T-helper 2 cell treated with Interferon-gamma antibody and Interleukin-4, amounts not matched to agents 5 μg/mL and 100 μg/mL, for 36 hours (primary cell): ENCODE measurements at regions not wholly inside any gene's neighbourhood (a gene's known extent, or its start where the extent isn't known, plus 50 kb on each side); places are given as distances from the start of the nearest gene placed in this dataset.

Experiments used
- DNase-seq: peaks from one replicate; pipeline ENCODE4 v3.0.0; 2021; ENCODE audit warnings: low spot score
- H3K27ac Mint-ChIP-seq: one replicate; pipeline ENCODE4 v1.8.0; 2021; ENCODE audit warnings: mild to moderate bottlenecking, mixed read lengths
- H3K27me3 Mint-ChIP-seq: one replicate; pipeline ENCODE4 v1.8.0; 2021; ENCODE audit warnings: low read depth, mixed read lengths
- H3K36me3 Mint-ChIP-seq: one replicate; pipeline ENCODE4 v1.8.0; 2021; ENCODE audit warnings: low read depth, mixed read lengths
- H3K4me1 Mint-ChIP-seq: one replicate; pipeline ENCODE4 v1.8.0; 2021; ENCODE audit warnings: low read depth, mixed read lengths
- H3K4me3 Mint-ChIP-seq: one replicate; pipeline ENCODE4 v1.8.0; 2022; ENCODE audit warnings: mild to moderate bottlenecking, moderate library complexity, mixed read lengths
- H3K9me3 Mint-ChIP-seq: one replicate; pipeline ENCODE4 v1.8.0; 2021; ENCODE audit warnings: mixed read lengths

DNA sequence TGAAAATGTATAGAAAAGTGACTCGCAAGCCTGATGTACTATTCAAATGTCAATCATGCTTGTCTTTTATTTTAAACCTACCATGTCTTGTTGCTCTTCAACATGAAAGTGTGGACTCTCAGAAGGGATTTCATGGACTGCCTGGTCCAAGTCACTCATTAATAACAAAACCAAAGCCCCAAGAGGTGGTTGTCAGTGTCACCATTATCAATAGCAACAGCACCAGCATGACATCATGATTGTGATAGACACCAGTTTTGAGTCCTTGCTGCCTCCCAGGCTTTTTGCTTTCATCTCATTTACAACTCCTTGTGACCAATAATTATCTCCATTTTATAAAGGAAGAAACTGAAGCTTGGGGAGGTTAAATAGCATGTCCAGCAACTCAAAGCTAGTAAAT lies 112.0 kb upstream of the TMPO start:
- Mint-ChIP-seq H3K36me3 (peaks cover 3% of the 10 kb centered on the region), H3K27me3 (peaks cover 3% of the 10 kb centered on the region), H3K4me1 (peaks cover 34% of the 10 kb centered on the region), H3K4me3 (no peak overlapping the region), H3K27ac (no peak overlapping the region), H3K9me3 (no peaks in the 10 kb centered on the region)
- no peak for DNase-seq

DNA sequence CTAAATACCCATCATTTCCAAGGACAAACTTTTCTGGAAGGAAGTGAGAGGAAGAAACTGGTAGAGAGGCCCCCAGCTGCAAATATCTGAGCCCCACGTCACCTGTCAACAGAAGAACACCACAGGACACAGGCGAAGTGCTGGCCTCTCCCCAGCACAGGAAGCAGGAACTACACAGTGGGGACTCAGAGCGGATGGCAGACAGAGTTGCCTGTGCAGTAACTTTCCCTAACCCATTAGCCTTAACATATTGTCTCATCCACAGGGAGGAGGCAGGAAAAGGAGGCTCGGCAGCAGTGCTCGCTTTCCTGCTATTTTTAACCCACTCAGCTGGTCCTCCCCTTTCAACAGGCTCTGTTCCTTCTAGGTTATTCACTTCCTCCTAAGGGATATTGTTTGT lies 111.5 kb upstream of the TMPO start:
- Mint-ChIP-seq H3K9me3 (no peaks in the 10 kb centered on the region), H3K27ac (no peak overlapping the region), H3K4me3 (no peak overlapping the region)

DNA sequence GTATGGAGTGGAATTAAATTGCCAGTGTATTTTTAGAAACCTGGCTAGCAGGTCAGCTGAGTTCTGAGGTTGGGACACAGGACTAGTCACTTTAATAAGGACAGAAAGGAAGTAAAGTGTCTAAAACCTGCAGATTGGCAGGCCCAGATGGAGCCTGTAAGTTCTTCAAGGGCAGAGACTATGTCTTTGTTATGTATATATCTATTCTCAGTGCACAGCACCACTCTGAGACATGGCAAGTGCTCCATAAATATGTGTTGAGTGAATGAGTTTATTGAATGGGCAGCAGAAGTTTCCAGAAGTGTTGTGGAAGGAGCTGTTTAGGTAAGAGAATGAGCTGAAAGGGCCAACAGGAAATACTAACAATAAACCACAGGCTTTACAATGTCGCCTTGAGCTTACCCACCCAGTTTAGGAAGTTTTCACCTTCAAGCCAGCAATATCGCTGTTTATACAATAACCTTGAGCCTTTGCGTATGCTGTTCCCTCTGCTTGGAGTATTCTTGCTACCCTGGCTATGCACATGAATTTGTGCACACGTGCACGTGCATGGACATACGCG lies 109.5 kb upstream of the TMPO start:
- no peak for DNase-seq
- Mint-ChIP-seq H3K27ac (no peak overlapping the region), H3K9me3 (no peaks in the 10 kb centered on the region)

More for the DNA sequence above, 111.5 kb upstream of the TMPO start:
- Mint-ChIP-seq H3K36me3 (peaks cover 3% of the 10 kb centered on the region), H3K4me1 (peaks cover 30% of the 10 kb centered on the region), H3K27me3 (peaks cover 6% of the 10 kb centered on the region)
- no peak for DNase-seq

DNA sequence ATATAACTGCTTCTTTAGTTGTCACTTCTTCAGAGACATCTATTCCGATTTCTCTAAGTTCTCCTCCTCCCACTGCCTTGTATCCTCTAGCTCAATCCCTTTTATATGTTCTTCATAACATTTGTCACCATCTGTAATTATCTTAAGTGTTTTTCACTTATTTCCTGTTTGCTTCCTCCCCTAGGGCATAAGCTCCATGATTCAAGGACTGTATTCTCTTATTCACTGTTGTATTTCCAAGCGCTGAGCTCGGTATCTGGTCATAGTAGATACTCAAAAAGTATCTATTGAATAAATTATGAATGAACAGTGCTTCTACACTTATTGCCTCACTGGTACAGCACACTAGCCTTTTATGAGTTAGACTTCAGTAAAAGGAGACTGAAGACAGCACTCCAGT lies 109.0 kb upstream of the TMPO start:
- H3K27ac Mint-ChIP-seq = no peak overlapping the region
- DNase-seq = no peak
- peaks cover 18% of the 10 kb centered on the region for H3K27me3 Mint-ChIP-seq
- peaks cover 16% of the 10 kb centered on the region for H3K4me1 Mint-ChIP-seq
- H3K9me3 Mint-ChIP-seq = no peaks in the 10 kb centered on the region
- H3K4me3 Mint-ChIP-seq = no peak overlapping the region
- peaks cover 2% of the 10 kb centered on the region for H3K36me3 Mint-ChIP-seq

More for the DNA sequence above, 109.5 kb upstream of the TMPO start:
- Mint-ChIP-seq H3K36me3 (peaks cover 2% of the 10 kb centered on the region), H3K4me1 (peaks cover 16% of the 10 kb centered on the region), H3K4me3 (no peak overlapping the region), H3K27me3 (peaks cover 16% of the 10 kb centered on the region)

DNA sequence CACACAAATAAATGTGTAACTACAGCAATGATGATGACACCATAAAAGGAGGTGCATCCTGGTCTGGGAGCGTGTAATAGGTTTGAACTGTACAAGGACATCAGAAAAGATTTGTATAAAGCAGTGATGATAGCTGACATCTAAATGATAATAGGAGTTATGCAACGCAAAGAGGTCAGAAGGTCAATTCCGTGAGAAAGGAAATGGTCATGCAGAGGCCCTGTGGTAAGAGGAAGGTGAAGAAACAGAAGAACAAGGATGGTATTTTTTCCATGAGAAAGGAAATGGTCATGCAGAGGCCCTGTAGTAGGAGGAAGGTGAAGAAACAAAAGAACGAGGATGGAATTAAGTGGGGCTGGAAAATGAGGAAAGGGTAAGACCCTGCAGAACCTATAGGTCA lies 106.7 kb upstream of the TMPO start:
- no peak overlapping the region for H3K27ac Mint-ChIP-seq
- H3K9me3 Mint-ChIP-seq = no peaks in the 10 kb centered on the region
- peaks cover 22% of the 10 kb centered on the region for H3K27me3 Mint-ChIP-seq
- no peak for DNase-seq
- peaks cover 13% of the 10 kb centered on the region for H3K4me1 Mint-ChIP-seq
- H3K4me3 Mint-ChIP-seq = no peak overlapping the region
- no peaks in the 10 kb centered on the region for H3K36me3 Mint-ChIP-seq

DNA sequence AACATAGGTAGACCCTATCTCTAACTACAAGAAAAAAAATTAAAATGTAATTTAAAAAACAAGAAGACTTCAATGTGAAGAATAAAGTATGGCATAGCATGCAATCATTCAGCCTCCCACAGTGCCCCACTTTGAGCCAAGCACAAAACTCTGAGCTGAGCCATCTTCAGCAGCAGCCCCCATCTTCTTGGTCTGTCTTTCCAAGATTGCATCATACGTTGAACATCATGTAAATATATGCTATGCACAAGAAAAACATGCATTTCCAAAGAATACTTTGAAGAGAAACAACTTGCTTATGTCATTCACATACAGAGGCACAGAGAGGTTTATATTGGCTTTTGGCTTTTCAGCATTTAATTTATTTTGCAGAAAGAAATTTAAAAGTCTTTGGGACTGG lies 105.8 kb upstream of the TMPO start:
- peaks cover 10% of the 10 kb centered on the region for H3K4me1 Mint-ChIP-seq
- H3K36me3 Mint-ChIP-seq = no peaks in the 10 kb centered on the region
- peaks cover 22% of the 10 kb centered on the region for H3K27me3 Mint-ChIP-seq
- no peak overlapping the region for H3K4me3 Mint-ChIP-seq
- H3K9me3 Mint-ChIP-seq = no peaks in the 10 kb centered on the region
- no peak for DNase-seq
- H3K27ac Mint-ChIP-seq = no peak overlapping the region

DNA sequence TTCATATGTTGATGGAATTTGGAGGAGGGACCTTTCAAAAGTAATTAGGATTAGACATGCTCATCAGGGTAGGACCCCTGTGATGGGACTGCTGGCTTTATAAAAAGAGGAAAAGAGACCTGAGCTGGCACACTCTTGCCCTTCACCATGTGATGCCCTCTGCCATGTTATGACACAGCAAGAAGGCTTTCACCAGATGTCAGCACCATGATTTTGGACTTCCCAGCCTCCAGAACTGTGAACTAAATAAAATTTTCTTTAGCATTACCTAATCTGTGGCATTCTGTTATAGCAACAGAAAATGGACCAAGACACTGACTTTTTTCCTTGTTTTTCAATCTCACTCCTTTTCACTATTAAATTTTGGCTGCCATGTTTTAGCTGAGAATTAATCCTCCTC lies 105.0 kb upstream of the TMPO start:
- Mint-ChIP-seq H3K36me3 (no peaks in the 10 kb centered on the region), H3K4me1 (peaks cover 10% of the 10 kb centered on the region), H3K4me3 (no peak overlapping the region)

DNA sequence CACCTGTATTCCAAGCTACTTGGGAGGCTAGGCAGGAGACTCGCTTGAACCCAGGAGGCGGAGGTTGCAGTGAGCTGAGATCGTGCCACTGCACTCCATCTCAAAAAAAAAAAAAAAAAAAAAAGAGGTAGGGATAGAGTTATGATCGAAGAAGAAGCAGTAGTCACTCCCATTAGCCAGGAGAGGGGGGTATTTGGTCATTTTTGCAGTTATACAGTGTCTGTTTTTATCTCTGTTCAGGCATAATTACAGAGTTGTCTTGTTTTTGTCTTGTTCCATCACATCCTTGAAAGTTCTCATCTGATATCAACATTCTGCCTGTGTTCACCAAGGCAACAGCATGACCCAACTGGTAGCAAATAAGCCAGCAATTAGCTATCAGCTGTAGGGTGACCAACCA lies 98.5 kb upstream of the TMPO start:
- Mint-ChIP-seq H3K4me3 (no peak overlapping the region), H3K9me3 (no peaks in the 10 kb centered on the region), H3K36me3 (no peaks in the 10 kb centered on the region), H3K4me1 (peaks cover 3% of the 10 kb centered on the region), H3K27ac (no peak overlapping the region), H3K27me3 (peaks cover 7% of the 10 kb centered on the region)
- no peak for DNase-seq

More for the DNA sequence above, 105.0 kb upstream of the TMPO start:
- Mint-ChIP-seq H3K9me3 (no peaks in the 10 kb centered on the region), H3K27me3 (peaks cover 22% of the 10 kb centered on the region), H3K27ac (no peak overlapping the region)
- DNase-seq = no peak

DNA sequence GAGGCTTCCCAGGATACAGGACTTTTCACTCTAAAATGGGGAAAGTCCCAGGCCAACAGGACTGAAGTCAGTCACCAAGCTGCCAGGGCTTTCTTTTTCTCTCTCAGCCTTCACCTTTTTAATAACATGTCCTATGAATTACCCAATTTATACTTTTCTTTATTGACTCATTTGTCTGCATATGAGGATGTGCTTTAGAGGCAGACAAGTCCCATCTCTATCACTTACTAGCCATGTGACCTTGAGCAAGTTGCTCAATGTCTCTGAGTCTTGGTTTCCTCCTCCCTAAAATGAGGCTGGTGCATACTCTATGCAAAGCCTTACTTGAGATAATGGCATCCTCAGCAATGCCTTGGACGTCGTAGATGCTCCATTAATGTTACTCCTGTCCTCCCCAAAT lies 98.1 kb upstream of the TMPO start:
- Mint-ChIP-seq H3K27me3 (peaks cover 5% of the 10 kb centered on the region), H3K4me3 (no peak overlapping the region), H3K27ac (no peak overlapping the region), H3K9me3 (no peaks in the 10 kb centered on the region), H3K4me1 (peaks cover 3% of the 10 kb centered on the region), H3K36me3 (no peaks in the 10 kb centered on the region)
- no peak for DNase-seq

DNA sequence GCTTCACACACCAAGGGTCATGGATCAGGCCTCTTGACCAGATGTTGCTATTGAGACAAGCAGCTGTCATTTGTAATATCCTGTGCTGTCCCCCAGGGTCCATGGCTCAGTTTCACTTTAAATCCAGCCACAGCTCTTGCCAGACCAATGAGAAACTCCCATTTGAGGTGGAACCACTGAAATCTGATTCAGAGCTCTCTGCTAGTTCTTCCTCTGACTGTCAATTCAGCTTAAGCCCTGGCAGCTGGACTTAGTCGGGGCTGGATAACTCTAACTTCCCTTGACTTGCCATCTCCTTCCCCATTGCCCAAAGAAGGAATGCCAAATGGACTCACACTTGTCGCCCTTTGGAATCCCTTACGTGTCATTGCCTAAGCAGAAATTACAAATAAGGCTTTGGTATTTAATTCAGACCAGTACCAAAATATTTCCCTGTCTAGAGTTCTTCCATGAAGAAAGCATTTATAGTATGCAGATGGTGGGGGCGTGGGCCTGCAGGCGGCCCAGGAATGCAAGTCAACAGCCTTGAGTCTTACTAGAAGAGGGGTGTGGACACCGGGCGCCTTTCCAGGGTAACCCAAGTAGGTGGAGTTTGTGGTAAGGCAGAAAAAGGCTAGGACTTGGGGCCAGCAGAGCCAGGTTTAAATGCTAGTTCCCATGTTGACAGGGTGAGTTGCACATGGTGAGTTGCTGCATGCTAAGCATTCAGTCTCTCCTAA lies 96.9 kb upstream of the TMPO start:
- H3K36me3 Mint-ChIP-seq = no peaks in the 10 kb centered on the region
- no peaks in the 10 kb centered on the region for H3K9me3 Mint-ChIP-seq
- H3K27me3 Mint-ChIP-seq = peaks cover 4% of the 10 kb centered on the region
- H3K4me3 Mint-ChIP-seq = no peak overlapping the region
- peaks cover 3% of the 10 kb centered on the region for H3K4me1 Mint-ChIP-seq
- H3K27ac Mint-ChIP-seq = no peak overlapping the region
- DNase-seq = no peak

DNA sequence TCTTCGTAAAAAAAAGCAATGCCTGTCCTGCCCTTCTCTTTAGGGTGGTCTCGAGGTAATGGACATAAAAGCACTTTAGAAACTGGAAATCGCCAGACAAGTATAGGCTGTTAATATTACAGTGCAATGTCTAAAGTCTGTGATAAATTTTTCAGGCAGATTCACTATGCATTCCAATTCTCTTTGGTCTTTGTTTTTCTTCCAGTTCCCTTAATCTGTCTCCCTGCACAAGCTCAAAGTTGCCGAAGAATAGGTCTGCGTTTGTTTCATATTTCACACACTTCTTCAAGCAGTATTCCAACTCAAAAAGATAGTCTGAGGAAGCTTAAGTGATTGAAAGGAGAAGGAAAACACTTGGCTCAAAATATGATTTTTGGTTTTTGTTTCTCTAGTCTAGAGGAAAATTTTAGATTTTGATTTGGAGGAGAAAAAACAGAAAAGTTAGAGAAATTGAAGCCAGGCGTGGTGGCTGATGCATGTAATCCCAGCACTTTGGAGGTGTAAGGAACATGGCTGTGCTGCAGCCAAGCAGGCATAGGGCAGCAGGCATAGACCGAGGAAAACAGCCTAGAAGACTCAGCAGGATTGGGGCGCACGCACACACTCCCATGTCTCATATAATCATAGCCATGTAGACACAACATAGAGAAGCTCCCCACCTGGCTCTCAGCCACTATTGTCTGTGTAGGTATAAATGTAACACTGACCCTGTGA lies 96.2 kb upstream of the TMPO start:
- H3K27ac Mint-ChIP-seq = no peak overlapping the region
- H3K27me3 Mint-ChIP-seq = peaks cover 4% of the 10 kb centered on the region
- peaks cover 3% of the 10 kb centered on the region for H3K4me1 Mint-ChIP-seq
- no peak overlapping the region for H3K4me3 Mint-ChIP-seq
- DNase-seq = no peak
- H3K36me3 Mint-ChIP-seq = no peaks in the 10 kb centered on the region
- no peaks in the 10 kb centered on the region for H3K9me3 Mint-ChIP-seq

DNA sequence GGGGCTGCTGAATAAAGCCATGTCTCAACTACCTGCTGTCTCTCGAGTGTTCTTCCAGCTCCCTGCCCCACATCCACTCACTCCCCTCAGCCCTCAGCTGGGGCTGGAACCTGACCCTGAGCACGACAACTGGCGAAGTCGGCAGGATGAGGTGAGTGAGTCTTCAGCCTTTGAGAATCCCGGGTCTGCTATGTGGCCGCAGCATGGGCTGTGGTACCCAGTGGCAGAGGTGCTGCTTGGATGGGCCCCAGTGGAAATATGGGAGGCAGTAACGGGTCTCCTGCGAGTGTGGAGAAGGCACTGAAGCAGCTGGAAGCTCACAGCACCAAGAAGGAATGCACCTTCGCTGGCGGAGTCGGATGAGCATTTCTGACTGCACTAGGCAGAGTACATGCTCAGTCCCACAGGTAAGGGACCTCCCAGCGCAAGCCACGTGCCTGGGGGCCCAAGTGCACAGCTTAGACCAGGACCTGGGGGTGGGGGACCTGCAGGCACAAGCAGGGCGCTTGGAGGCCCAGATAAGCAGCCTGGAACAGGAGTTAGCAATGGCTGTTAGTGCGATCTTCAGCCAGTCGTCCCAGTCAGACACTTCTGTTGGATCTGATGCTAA lies 95.5 kb upstream of the TMPO start:
- Mint-ChIP-seq H3K9me3 (no peaks in the 10 kb centered on the region), H3K27ac (no peak overlapping the region), H3K4me3 (no peak overlapping the region), H3K4me1 (peaks cover 7% of the 10 kb centered on the region), H3K36me3 (no peaks in the 10 kb centered on the region), H3K27me3 (peaks cover 4% of the 10 kb centered on the region)
- no peak for DNase-seq

DNA sequence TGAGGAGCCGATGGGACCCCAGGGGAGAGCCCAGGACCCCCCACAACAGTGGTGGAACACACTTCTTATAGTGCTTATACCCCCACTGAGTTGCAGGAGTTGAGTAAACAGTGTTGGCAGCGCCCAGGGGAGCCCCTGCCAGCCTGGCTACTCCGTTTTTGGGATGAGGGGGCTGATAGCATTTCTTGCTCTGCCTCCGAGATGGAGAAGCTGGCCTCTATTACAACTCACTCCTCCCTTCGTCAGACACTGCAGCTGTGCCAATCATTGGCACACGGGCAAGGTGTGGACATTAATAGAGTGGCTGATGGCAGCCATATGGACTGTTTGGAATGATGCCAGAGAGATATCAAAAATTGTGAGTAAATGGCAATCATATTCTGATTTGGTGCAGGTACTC lies 94.9 kb upstream of the TMPO start:
- no peak overlapping the region for H3K27ac Mint-ChIP-seq
- no peaks in the 10 kb centered on the region for H3K9me3 Mint-ChIP-seq
- no peak for DNase-seq
- H3K4me1 Mint-ChIP-seq = peaks cover 8% of the 10 kb centered on the region
- no peaks in the 10 kb centered on the region for H3K36me3 Mint-ChIP-seq
- H3K27me3 Mint-ChIP-seq = peaks cover 4% of the 10 kb centered on the region
- H3K4me3 Mint-ChIP-seq = no peak overlapping the region

DNA sequence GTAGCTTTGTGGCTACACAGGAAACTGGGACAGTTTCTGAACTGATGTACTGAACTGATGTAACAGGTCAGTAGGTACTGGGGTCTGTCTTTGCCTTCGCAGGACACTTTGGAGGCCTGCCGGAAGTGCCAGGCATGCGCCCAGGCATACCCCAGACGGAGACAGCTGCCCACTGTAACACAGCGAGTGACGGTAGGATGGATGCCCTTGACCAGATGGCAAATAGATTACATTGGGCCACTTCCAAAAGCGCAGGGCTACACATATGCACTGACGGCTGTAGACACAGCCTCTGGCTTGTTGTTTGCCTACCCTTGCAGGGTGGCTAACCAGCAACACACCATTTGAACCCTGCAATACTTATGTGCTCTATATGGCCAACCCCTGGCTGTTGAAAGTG lies 94.1 kb upstream of the TMPO start:
- no peak overlapping the region for H3K4me3 Mint-ChIP-seq
- no peak for DNase-seq
- no peaks in the 10 kb centered on the region for H3K36me3 Mint-ChIP-seq
- H3K4me1 Mint-ChIP-seq = peaks cover 8% of the 10 kb centered on the region
- peaks cover 2% of the 10 kb centered on the region for H3K27me3 Mint-ChIP-seq
- H3K9me3 Mint-ChIP-seq = no peaks in the 10 kb centered on the region
- H3K27ac Mint-ChIP-seq = no peak overlapping the region
